ENCODE measurements at regions not wholly inside any gene's neighbourhood (a gene's known extent, or its start where the extent isn't known, plus 50 kb on each side); places are given as distances from the start of the nearest gene placed in this dataset.

DNA sequence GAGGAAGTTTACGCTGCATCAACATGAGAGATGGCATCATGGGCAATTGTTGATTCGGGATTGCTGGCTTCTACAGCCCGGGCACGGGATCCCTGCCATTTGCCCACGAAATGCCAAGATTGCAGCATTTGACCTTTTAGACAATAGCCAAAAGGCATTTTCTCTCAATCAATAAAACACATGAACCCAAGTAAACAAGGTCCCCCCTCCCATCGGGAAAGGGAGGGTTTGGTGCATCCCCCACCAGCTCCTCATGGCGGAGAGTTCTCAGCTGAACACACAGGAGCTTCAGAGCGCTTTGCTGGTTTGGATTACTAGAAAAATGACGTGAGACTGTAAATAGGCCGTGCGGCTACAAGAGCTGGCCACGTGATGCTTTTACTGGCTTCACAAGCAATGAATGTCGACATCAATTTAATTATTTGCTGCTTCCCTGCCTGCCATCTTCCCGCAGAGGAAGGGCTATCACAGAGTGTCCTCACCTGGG, 147.6 kb downstream of the C16orf95 start:
- Histone ChIP-seq H3K4me3 (no peak overlapping the region), H3K27ac (no peak overlapping the region)
- no peak for DNase-seq (ENCODE audit: low spot score)
- TF ChIP-seq, protein P1, sequence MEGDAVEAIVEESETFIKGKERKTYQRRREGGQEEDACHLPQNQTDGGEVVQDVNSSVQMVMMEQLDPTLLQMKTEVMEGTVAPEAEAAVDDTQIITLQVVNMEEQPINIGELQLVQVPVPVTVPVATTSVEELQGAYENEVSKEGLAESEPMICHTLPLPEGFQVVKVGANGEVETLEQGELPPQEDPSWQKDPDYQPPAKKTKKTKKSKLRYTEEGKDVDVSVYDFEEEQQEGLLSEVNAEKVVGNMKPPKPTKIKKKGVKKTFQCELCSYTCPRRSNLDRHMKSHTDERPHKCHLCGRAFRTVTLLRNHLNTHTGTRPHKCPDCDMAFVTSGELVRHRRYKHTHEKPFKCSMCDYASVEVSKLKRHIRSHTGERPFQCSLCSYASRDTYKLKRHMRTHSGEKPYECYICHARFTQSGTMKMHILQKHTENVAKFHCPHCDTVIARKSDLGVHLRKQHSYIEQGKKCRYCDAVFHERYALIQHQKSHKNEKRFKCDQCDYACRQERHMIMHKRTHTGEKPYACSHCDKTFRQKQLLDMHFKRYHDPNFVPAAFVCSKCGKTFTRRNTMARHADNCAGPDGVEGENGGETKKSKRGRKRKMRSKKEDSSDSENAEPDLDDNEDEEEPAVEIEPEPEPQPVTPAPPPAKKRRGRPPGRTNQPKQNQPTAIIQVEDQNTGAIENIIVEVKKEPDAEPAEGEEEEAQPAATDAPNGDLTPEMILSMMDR (IDR thresholded peaks at IDR 0.05) = no peak

DNA sequence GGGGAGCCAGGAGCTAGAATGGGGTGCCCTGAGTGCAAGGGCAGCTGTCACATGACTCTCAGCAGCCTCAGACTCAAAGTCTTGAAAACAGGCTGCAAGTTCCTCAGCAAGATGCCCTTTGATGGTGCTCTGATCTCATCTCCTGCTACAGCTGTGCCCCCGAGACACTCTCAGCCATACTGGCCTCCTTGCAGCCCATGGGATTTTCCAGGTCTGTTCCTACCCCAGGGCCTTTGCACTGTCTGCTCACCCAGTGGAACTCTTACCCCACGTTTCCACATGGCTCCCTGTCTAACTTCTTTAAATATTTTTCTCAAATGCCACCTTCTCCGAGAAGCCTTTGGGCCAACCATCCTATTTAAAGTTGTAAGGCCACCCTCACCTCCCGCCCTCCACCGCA, 146.9 kb downstream of the C16orf95 start:
- TF ChIP-seq, protein P1 (IDR thresholded peaks at IDR 0.05) = no peak
- DNase-seq (ENCODE audit: low spot score) = no peak
- Histone ChIP-seq H3K27ac (no peak overlapping the region), H3K4me3 (no peak overlapping the region)

DNA sequence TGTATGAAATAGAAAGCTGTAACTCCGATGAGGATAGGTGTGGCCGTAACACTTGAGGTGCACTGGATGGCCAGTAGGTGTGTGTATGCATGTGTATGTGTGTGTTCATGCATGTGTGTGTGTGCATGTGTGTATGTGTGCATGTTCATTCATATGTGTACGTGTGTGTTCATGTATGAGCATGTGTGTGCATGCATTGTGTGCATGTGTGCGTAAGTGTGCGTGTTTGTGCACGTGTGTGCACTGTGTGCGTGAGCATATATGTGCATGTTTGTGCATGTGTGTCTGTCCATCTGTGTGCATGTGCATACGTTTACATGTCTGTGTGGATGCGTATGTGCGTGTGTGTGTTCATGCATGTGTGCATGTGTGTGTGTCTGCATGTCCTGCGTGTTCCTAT, 145.5 kb downstream of the C16orf95 start:
- Histone ChIP-seq H3K4me3 (no peak overlapping the region), H3K27ac (no peak overlapping the region)
- TF ChIP-seq, protein P1 (IDR thresholded peaks at IDR 0.05) = no peak
- no peak for DNase-seq (ENCODE audit: low spot score)

DNA sequence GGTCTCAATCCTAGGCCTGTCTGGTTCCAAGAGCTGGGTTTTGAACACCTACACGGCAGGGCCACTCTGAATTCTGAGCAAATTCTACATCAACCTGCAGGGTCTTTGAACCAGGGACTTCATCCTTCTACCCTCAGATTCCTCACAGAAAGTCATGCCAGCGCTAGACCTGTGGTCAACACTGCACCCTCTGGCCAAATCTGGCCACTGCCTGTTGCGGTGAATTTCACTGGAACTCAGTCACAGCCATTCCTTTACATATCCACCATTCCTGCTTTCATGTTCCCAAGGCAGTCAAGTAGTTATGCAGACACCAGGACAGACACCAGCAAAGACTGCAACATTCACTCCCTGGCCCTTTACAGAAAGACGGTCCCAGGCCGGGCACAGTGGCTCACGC, 144.6 kb downstream of the C16orf95 start:
- no peak overlapping the region for H3K4me3 ChIP-seq
- TF ChIP-seq, protein P1 (IDR thresholded peaks at IDR 0.05) = no peak
- H3K27ac ChIP-seq = no peak overlapping the region
- no peak for DNase-seq (ENCODE audit: low spot score)

DNA sequence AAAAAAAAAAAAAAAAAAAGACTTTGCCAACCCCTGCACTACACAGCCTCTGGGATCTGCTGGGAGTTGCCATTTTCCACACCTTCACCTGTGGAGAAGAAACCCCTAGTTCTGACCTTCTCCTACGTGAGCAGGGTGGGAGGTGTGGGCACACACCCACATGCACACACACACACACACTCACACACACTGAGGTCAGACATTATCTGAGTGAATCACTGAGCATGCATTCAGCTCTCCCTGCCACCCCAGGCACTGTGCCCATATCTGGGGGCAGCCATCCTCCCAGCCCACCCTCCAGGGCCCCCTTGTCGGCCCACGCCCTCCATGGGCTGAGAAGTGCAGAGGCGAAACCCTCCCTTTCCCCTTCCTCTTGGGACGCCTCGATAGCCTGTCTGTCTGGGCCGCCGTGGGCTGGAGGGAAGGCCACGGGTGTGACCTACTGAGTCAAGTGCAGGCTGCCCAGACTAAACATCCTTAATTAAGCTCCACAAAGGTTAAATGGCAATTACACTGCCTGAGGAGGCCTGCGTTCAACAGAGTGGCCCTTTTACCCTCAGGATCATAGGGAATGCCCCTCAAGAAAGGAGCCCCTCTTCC, 143.8 kb downstream of the C16orf95 start:
- no peak for DNase-seq (ENCODE audit: low spot score)
- Histone ChIP-seq H3K27ac (no peak overlapping the region), H3K4me3 (no peak overlapping the region)
- TF ChIP-seq, protein P1 (IDR thresholded peaks at IDR 0.05) = no peak

DNA sequence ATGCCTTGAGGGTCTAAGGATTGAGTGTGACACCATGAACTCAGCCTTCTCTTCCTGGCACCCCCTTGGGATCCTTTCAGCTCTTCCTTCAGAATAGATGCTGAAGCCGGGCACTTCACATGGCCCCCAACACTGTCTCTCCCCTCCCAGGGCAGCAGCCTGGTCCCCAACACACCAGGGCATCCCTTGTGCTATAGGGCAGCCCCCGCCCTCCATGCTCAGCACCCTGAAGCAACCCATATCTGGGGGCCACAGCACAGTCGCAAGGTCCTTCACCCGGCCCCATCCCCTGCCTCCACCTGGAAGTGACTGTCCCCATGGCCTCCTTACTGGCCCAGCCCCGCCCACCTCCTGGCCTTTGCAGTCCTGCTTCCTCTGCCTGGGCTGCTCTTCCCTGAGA, 143.1 kb downstream of the C16orf95 start:
- TF ChIP-seq, protein P1 (IDR thresholded peaks at IDR 0.05) = no peak
- DNase-seq (ENCODE audit: low spot score) = no peak
- Histone ChIP-seq H3K4me3 (no peak overlapping the region), H3K27ac (no peak overlapping the region)

DNA sequence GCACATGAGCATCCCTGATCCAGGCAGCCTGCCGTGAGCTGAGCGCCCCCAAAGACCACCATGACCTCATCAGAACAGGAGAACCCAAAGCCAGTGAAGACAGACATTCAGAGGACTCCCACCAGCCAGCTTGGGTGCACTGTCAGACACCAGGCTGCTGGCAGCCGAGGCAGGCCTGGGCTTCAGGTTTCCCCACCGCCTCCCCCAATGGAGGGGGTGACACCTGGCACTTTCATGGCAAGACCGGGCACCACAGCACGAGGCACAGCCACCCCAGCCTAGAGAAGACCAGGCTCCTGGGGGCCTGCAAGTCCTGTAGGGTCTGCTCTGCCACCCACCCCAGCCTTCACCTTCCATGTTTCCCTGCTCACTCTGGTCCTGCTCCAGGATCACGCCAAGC, 140.5 kb downstream of the C16orf95 start:
- no peak for DNase-seq (ENCODE audit: low spot score)
- TF ChIP-seq, protein P1 (IDR thresholded peaks at IDR 0.05) = no peak
- H3K4me3 ChIP-seq = no peak overlapping the region
- H3K27ac ChIP-seq = no peak overlapping the region

Measured in coronary artery (tissue), 2 donors.